ENCODE measurements at regions not wholly inside any gene's neighbourhood (a gene's known extent, or its start where the extent isn't known, plus 50 kb on each side); places are given as distances from the start of the nearest gene placed in this dataset.

- TF ChIP-seq, protein P1, sequence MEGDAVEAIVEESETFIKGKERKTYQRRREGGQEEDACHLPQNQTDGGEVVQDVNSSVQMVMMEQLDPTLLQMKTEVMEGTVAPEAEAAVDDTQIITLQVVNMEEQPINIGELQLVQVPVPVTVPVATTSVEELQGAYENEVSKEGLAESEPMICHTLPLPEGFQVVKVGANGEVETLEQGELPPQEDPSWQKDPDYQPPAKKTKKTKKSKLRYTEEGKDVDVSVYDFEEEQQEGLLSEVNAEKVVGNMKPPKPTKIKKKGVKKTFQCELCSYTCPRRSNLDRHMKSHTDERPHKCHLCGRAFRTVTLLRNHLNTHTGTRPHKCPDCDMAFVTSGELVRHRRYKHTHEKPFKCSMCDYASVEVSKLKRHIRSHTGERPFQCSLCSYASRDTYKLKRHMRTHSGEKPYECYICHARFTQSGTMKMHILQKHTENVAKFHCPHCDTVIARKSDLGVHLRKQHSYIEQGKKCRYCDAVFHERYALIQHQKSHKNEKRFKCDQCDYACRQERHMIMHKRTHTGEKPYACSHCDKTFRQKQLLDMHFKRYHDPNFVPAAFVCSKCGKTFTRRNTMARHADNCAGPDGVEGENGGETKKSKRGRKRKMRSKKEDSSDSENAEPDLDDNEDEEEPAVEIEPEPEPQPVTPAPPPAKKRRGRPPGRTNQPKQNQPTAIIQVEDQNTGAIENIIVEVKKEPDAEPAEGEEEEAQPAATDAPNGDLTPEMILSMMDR (IDR thresholded peaks at IDR 0.05): no peak
- TF ChIP-seq POLR2A (IDR thresholded peaks at IDR 0.05): no peak
Measured at GRCh38 chr17:73929860-73930430, 273.5 kb upstream of the RPL38 start.

Measured in esophagus squamous epithelium (tissue), 4 donors.